K562 (cell line): ENCODE measurements at regions not wholly inside any gene's neighbourhood (a gene's known extent, or its start where the extent isn't known, plus 50 kb on each side); places are given as distances from the start of the nearest gene placed in this dataset.

Source experiments
- CBX5 ChIP-seq: IDR thresholded peaks from 2 replicates; pipeline ENCODE4 v1.6.1; 2014; ENCODE audit warnings: low read depth, borderline replicate concordance
- DMBX1 ChIP-seq: fragments of 250-450 bp; sonication (Bioruptor Pico); IDR thresholded peaks from 2 replicates; pipeline ENCODE4 v1.8.0; 2022; ENCODE audit warnings: inconsistent platforms, mild to moderate bottlenecking, moderate library complexity, borderline replicate concordance
- EP300 ChIP-seq: IDR thresholded peaks from 2 replicates; pipeline ENCODE4 v1.6.1; 2012; ENCODE audit warnings: low read length, improper control_type of control experiment
- KLF16 ChIP-seq: IDR thresholded peaks from 2 replicates; pipeline ENCODE4 v1.6.1; 2016; ENCODE audit warnings: antibody characterized with exemption
- MAFG ChIP-seq: fragments of 450-650 bp; conservative IDR thresholded peaks from 2 replicates; pipeline ENCODE4 v1.6.1; 2016; ENCODE audit warnings: missing genetic modification characterization, missing compliant biosample characterization
- NFE2 ChIP-seq: IDR thresholded peaks from 2 replicates; pipeline ENCODE4 v1.6.1; 2014; ENCODE audit warnings: antibody characterized with exemption, low read depth
- REST ChIP-seq, 2 experiments: fragments of 450-650 bp; formaldehyde crosslinking in 1 of 2; IDR thresholded peaks; 2 replicates each; pipeline versions ENCODE4 v1.4.0 to v1.6.1; 2014 to 2020; ENCODE audit warnings: mild to moderate bottlenecking in 2 of 2, borderline replicate concordance in 1 of 2, low read depth in 1 of 2
- SPI1 ChIP-seq: IDR thresholded peaks from 2 replicates; pipeline ENCODE4 v1.6.1; 2011; ENCODE audit warnings: low read depth, low read length, control low read depth, borderline replicate concordance
- VEZF1 ChIP-seq: fragments of 200-800 bp; sonication (Bioruptor generic); IDR thresholded peaks from 2 replicates; pipeline ENCODE4 v1.6.1; 2017; ENCODE audit warnings: missing genetic modification characterization, missing compliant biosample characterization
- ZNF143 ChIP-seq: sonication (generic); formaldehyde crosslinking; IDR thresholded peaks from 2 replicates; pipeline ENCODE4 v1.9.0; 2022; ENCODE audit warnings: mild to moderate bottlenecking, missing genetic modification reagents
- ZNF165 ChIP-seq: fragments of 250-450 bp; sonication (Bioruptor Pico); IDR thresholded peaks from 2 replicates; pipeline ENCODE4 v1.4.0; 2020; ENCODE audit warnings: borderline replicate concordance
- ZNF24 ChIP-seq: fragments of 450-650 bp; IDR thresholded peaks from 2 replicates; pipeline ENCODE4 v1.6.1; 2016
- TF ChIP-seq, protein P1 (sequence below): fragments of 450-650 bp; IDR thresholded peaks from 2 replicates; pipeline ENCODE4 v1.6.1; 2016; ENCODE audit warnings: low read depth
- TF ChIP-seq, protein P2 (sequence below): sonication (generic); formaldehyde crosslinking; IDR thresholded peaks from 2 replicates; pipeline ENCODE4 v1.8.0; 2023; ENCODE audit warnings: mild to moderate bottlenecking, missing genetic modification reagents

GRCh38 chrX:96361844-96362243, 322.8 kb upstream of the DIAPH2 start:
- TF ChIP-seq ZNF24 (no peak), ZNF165 (CRISPR knock-in tag) (no peak), EP300 (no peak), KLF16 (no peak), MAFG (tag) (no peak), SPI1 (no peak), REST (IDR thresholded peaks at IDR 0.05; ENCODE audit: borderline replicate concordance) (no peak), REST (CRISPR knock-in tag; IDR thresholded peaks at IDR 0.05; ENCODE audit: low read depth) (no peak), NFE2 (no peak), VEZF1 (CRISPR knock-in tag) (no peak), CBX5 (no peak), DMBX1 (CRISPR knock-in tag) (no peak), ZNF143 (no peak)
- TF ChIP-seq, protein P1, sequence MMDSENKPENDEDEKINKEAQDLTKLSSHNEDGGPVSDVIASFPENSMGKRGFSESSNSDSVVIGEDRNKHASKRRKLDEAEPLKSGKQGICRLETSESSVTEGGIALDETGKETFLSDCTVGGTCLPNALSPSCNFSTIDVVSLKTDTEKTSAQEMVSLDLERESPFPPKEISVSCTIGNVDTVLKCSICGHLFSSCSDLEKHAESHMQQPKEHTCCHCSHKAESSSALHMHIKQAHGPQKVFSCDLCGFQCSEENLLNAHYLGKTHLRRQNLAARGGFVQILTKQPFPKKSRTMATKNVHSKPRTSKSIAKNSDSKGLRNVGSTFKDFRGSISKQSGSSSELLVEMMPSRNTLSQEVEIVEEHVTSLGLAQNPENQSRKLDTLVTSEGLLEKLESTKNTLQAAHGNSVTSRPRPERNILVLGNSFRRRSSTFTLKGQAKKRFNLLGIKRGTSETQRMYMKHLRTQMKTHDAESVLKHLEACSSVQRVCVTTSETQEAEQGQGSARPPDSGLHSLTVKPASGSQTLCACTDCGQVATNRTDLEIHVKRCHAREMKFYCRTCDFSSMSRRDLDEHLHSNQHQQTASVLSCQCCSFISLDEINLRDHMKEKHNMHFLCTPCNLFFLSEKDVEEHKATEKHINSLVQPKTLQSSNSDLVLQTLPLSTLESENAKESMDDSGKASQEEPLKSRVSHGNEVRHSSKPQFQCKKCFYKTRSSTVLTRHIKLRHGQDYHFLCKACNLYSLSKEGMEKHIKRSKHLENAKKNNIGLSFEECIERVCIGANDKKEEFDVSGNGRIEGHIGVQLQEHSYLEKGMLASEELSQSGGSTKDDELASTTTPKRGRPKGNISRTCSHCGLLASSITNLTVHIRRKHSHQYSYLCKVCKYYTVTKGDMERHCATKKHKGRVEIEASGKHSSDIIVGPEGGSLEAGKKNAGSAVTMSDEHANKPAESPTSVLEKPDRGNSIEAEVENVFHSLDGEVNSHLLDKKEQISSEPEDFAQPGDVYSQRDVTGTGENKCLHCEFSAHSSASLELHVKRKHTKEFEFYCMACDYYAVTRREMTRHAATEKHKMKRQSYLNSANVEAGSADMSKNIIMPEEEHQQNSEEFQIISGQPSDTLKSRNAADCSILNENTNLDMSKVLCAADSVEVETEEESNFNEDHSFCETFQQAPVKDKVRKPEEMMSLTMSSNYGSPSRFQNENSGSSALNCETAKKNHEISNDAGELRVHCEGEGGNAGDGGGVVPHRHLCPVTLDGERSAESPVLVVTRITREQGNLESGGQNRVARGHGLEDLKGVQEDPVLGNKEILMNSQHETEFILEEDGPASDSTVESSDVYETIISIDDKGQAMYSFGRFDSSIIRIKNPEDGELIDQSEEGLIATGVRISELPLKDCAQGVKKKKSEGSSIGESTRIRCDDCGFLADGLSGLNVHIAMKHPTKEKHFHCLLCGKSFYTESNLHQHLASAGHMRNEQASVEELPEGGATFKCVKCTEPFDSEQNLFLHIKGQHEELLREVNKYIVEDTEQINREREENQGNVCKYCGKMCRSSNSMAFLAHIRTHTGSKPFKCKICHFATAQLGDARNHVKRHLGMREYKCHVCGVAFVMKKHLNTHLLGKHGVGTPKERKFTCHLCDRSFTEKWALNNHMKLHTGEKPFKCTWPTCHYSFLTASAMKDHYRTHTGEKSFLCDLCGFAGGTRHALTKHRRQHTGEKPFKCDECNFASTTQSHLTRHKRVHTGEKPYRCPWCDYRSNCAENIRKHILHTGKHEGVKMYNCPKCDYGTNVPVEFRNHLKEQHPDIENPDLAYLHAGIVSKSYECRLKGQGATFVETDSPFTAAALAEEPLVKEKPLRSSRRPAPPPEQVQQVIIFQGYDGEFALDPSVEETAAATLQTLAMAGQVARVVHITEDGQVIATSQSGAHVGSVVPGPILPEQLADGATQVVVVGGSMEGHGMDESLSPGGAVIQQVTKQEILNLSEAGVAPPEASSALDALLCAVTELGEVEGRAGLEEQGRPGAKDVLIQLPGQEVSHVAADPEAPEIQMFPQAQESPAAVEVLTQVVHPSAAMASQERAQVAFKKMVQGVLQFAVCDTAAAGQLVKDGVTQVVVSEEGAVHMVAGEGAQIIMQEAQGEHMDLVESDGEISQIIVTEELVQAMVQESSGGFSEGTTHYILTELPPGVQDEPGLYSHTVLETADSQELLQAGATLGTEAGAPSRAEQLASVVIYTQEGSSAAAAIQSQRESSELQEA, result no peak
- TF ChIP-seq, protein P2, sequence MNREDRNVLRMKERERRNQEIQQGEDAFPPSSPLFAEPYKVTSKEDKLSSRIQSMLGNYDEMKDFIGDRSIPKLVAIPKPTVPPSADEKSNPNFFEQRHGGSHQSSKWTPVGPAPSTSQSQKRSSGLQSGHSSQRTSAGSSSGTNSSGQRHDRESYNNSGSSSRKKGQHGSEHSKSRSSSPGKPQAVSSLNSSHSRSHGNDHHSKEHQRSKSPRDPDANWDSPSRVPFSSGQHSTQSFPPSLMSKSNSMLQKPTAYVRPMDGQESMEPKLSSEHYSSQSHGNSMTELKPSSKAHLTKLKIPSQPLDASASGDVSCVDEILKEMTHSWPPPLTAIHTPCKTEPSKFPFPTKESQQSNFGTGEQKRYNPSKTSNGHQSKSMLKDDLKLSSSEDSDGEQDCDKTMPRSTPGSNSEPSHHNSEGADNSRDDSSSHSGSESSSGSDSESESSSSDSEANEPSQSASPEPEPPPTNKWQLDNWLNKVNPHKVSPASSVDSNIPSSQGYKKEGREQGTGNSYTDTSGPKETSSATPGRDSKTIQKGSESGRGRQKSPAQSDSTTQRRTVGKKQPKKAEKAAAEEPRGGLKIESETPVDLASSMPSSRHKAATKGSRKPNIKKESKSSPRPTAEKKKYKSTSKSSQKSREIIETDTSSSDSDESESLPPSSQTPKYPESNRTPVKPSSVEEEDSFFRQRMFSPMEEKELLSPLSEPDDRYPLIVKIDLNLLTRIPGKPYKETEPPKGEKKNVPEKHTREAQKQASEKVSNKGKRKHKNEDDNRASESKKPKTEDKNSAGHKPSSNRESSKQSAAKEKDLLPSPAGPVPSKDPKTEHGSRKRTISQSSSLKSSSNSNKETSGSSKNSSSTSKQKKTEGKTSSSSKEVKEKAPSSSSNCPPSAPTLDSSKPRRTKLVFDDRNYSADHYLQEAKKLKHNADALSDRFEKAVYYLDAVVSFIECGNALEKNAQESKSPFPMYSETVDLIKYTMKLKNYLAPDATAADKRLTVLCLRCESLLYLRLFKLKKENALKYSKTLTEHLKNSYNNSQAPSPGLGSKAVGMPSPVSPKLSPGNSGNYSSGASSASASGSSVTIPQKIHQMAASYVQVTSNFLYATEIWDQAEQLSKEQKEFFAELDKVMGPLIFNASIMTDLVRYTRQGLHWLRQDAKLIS (CRISPR knock-in tag), result no peak
